ENCODE measurements at regions not wholly inside any gene's neighbourhood (a gene's known extent, or its start where the extent isn't known, plus 50 kb on each side); places are given as distances from the start of the nearest gene placed in this dataset.

DNA sequence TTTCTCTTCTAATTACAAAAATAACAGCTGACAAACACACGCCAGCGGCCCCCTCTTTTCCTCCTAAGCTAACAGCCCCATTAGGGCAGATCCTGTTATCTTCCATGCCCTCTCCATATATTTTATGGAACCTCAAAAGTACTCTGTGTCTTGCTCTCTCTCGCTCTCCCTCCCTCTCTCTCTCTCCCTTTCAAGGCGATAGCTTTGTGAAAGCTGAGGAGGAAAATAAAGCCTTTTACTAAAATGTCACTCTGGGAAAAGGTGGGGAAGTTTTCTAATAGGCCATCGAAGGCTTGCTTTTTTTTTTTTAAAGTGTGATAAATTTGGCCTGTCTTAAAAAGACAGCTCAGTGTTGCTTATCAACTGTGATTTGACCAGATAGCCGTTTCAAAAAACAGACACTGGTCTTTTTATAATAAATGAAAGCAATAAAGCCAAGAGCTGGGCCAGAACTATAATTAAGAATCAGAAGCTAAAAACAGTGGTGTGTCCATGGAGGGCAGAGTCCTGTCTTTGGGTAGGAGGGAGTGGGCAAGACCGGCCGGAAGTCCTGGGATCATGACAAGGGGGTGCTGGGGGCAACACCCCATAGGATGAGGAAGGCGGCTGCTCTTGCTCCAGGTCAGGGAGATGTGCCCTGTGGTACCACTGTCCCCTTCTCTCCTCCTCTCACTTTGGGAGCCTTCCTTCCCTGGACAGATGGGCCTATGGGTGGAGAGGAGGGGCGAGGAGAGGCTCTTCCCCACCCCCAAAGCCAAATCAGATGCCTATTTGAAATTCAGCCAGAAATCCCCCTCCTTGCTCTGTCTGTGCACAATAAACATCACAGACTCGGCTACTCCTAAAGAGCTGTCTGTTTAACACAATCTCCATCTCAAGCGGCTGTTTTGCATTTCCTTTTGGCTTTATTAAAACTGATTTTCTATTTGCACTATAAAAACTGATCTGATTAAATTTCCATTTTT is 267.2 kb downstream of the BUD13 start:
- DNase-seq (ENCODE audit: low spot score): no peak

DNA sequence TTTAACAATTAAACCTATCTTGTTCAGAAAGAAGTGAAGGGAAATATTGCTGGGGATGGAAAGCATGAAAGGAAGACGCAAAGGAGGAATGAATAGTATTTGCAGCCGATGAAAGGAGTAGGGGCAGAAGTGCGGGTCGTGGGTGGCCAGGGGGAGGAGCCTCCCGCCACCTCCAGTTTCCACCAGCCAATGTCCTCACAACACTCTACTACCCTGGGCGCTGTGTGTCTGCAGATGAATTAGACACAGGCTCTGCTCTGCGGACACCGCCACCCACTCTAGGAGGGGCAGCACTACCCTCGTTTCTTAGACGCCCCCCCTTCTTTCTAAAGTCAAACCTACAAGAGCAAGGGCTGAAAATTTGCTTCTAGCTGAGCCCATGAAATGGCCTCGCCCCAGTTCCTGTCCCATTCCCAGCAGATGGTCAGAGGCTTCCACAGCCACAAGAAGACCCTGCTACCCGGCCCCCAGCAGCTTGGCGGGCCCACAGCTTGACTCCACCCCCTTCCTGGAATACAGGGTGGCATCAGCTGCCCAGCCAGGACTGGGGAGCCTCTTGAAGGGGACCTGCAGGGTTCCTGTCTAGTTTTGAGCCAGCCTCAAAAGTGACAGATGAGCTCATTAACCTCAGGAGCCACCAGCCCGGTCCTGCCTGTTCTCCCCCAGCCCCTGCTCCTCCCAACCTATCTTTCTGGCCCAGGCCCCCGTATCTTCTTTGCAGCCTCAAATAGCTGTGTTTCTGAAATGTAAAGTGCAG is 268.1 kb downstream of the BUD13 start:
- DNase-seq (ENCODE audit: low spot score): no peak

DNA sequence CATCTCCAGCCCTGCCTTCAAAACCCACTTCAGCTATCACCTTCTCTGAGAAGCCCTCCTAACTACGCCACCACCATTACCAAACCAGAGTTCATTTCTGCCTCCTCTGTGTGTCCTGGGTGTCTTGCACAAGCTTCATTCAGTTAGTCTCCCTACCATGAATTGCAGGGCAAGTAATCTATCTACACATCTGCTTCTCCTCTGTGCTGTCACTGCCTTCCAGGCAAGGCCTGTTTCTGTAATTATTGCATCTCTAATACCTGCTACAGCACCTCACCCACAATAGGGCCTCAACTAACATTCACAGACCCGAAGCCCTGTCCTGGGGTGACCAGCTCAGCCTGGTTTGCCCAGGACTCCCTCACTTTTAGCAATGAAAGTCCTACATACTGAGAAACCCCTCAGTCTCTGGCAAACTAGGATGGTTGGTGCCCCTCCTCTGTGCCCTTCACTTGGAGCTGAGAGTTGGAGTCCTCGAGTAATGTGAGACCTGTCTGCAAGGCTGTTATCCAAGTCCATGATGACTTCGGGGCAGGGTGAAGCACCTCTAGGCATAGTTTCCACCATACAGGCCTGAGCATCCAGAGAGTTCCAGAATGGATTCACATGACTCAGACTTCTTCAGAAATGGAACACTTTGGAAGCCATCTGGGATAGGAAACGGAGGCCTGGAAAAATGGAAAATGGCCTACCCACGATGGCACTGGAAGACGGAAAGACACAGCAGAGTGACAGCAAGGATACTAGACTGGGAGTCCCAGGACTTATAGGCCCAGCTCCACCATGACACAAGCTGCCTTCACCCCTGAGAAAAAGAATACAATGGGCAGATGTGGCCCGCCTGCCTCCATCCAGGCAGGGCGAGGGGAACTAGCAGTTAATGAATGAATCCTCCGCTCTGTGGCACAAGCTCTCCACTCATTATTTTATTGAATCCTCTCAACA is 269.3 kb downstream of the BUD13 start:
- DNase-seq (ENCODE audit: low spot score): no peak

DNA sequence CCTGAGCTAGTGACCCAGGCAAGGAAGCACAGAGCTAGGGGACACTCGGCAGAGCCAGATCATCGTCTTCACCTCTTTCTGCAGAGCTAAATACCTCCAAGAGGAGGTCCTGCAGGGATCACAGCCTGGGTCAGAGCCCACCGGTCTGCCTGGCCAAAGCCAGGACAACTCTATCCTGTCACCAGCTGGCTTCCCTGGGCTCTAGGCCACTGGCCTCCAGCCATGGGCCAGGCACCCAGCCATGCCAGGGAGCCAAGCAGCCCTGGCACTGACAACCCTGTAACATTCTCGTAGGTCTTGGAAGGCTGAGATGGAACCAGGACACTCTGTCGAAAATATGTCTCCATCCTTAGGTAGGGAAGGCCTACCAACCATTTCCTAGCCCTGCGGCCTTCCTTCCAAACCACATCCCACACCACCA is 270.1 kb downstream of the BUD13 start:
- no peak for DNase-seq (ENCODE audit: low spot score)

DNA sequence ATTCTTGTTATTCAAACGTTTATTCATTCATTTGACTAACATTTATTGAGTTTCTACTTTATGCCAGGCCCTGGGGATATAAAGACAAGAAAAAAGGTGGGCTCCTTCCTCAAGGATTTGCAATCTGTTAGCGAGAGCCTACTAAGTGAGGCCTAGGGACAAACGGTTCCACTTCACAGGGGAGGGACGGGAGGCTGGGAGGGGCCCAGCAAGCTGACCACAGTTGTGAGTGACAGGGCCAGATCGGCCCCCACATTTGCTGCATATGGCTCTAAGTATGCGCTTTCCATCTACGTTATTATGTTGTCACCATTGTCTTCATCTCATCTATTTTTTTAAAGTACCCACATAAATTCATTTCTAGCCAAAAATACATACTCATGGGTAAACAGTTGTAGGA is 271.1 kb downstream of the BUD13 start:
- no peak for DNase-seq (ENCODE audit: low spot score)

DNA sequence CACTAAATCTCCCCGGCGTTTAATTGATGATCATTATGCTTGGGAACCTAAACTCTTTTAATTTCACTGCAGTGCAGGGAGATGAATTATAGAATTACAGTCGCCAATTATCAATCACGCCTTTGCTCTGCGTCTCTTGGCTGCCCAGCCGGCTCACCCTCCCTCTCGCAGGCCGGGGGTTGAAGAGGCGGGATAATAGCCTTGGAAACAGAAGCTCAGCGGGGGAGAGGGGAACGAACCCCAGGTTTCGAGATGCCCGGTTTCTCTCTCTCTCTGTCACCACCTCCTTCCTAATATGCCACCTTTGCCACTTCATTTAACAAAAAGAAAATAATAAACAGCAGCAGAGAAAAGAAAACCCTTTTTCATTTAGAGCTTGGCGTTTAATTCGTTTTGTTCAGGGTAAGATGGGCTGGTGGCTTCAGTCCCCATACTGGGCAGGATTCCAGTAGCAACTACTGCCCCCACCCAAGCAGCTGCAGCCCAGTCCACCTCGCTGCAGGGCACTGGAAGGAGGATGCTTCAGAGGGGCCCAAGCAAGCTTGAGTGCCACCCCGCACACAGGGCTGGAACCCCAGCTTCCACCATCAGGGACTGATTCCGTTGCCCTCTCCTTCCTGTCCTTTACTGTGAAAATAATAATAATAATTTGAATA is 271.7 kb downstream of the BUD13 start:
- DNase-seq (ENCODE audit: low spot score): no peak

DNA sequence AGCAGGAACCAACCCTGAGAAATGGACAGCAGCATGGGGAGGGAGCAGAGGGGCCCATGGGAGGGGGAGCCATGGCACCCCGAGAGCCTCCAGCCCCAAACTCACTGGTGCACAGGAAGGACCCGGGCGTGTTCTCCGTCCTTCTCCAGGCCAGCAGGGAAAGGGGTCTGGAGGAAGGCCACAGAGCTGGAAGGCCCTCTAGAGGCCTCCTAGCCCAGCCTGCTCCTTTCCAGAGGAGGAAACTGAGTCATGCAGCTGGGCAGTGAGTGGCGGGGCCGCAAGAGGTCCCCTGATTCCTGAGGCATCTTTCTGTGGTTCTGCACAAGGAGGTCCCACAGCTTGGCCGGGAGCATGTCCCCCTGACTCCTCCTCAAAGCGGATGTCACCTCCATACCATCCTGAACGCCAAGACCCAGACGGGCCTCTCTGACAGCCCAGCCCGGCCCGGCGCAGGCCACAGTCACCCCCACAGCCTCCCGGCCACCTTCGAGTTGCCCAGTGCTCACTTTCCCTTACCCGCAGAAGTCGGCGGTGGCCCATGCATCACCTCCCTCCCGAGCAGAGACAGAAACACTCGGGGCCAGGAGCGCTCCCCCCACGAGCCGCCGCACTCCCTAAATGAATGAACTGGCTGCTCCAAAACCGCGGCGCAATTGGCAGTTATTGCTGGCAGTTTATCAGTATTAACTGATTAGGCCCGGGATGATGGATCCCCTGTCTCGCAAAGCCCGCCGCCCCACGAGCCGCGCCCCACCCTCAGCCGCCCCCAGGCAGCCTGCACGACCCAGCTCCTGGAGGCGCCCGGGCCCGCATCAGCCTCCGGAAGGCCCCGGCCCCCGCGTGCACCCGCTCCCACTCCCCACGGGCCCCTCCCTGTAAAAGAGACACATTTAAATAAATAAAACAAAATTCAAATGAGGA is 272.5 kb downstream of the BUD13 start:
- DNase-seq (ENCODE audit: low spot score): no peak

DNA sequence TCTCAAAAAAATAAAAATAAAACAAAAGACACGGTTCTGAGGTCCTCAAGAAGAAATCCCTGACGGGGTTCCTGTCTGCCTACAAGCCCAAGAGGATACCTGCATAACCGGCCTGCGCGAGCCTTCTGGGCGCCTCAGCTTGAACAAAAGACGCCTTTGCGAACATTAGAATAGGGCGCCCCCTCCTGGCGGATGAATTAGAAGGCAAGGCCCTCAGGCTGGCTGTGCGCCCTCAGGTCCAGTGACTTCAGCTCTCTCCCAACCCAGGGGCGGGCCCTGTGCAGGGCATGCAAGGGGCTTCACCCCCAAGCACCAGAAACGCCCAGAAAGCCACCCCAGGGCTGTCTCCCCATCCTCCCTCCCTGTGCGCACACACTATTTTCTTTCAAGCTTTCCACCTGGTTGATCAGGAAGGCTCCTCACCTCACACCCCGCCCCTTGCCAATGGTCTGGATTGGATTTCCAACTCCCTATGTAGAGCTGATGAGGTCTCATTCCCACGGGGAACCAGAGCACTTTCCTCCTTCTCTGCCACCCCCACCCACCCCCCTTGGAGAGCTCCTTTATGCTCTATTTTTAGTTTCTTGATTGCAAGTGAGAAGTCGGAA is 273.3 kb downstream of the BUD13 start:
- peak; percentile 55 for DNase-seq (ENCODE audit: low spot score)

DNA sequence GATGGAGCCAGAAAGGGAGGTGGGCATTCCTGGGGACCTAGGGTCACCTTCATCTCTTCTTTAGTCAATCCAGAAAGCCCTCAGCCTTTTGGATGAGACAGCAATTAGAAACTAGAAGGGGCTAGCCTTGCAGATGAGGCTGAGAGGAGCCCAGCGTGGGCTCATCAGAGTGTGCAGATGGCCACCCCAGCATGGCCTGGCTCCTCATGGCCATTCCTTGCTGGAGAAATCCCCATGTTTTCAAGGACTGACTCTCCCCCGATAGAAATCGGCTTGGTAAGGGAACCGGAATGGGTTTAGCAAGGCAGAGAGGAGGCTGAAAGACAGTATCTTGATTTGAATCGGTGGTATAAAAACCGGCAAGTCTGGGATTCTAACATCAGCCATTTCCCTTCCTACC is 274.6 kb downstream of the BUD13 start:
- no peak for DNase-seq (ENCODE audit: low spot score)

DNA sequence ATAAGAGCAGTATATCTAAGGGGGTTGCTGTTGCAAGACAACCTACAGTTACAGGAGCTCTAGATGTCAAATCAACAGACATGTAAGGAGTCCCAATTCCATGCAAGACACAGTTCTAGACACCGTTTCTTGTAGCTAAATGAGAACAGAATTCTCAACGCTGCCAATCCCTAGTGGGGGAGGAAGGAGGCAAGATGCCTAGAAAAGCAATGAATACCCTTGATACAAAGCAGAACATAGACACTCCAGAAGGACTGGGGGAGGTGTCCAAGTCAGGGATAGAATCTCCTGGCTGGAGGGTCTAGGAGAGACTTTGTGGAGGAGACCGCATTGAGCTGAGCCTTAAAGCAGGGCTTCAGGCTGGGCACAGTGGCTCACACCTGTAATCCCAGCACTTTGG is 280.2 kb downstream of the BUD13 start:
- DNase-seq (ENCODE audit: low spot score): no peak

DNA sequence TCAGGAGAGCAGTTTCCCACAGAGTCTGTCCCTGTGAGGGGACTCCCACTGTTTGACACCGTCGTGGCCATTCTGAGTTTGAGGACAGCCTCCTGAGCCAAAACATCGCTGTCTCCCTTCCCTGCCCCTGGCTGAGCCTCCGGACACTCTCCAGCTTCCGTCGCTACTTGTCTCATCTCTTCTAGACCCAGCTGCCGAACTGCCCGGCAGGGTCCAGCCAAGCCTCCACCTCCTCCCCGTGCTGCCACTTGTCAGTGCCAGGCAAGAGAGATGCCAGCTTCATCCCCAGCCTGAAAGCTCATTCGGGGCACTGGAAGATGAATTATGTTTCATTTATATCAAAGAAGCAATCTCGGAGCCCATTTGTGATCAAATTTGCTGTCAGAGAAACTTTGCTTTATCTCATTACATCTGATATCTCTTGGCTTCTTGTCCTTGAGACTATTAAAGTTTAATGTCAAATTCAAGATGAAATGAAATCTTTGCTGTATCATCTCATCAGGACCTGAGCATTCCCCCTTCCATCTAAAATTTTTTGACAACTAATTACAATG is 283.9 kb downstream of the BUD13 start:
- DNase-seq (ENCODE audit: low spot score): no peak

DNA sequence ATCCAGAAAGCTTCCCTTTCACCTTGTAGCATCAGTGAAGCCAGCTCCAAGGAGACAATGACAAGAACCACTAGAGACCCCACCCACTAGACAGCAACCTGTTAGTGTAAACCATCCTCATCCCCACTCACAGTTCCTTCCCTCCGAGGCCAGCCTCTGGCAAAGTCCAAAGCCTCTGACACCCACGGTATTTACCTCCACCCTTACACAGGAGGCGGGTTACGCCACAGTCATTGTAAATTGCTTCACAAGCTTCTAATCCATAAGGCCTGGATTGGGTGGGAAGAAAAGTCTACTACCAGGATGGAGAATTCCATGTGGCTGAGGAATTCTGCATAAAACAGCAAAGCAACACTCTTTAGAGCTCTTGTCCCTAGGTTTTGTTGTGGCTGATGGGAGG is 287.4 kb downstream of the BUD13 start:
- no peak for DNase-seq (ENCODE audit: low spot score)

DNA sequence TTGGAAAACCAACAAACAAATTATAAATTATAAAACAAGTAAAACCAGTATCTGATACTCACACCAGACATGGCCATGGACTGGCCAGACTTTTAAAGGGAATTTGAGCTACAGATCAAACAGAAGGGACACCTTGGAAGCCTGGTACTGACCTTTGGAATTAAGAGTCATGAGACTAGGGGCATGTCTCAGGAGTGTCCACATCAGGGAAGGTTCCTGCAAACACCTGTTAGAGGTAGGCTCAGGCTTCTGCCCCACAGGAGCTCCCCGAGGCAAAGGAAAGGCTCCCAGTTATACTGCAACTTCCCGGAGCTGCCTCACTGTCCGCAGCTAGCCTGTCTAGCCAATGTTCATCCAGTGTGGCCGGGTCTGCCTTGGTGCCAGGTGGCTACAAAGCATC is 290.1 kb downstream of the BUD13 start:
- DNase-seq (ENCODE audit: low spot score): no peak

DNA sequence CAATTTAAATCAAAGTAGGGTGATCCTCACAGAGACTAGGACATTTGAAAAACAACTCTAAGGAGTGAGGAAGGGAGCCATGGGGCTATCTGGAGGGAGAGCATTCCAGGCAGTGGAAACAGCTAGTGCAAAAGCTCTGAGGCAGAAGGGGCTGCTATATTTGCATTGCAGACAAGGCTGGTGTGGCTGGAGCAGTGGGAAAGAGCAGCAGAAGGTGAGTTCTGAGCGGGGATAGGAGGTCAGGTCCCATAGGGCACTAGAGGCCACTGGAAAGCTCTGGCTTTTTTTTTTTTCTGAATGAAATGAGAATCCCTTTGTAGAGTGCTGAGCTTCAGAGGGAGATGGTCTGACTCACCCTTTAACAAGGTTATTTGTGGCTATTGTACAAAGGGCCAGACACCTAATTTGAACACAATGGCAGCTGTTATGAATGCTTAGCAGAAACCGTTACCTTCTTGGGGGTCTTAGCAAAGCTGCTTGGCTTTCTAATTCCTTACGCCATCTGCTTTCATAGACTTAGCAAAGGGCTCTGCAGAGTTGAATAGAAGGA is 291.6 kb downstream of the BUD13 start:
- DNase-seq (ENCODE audit: low spot score): no peak

DNA sequence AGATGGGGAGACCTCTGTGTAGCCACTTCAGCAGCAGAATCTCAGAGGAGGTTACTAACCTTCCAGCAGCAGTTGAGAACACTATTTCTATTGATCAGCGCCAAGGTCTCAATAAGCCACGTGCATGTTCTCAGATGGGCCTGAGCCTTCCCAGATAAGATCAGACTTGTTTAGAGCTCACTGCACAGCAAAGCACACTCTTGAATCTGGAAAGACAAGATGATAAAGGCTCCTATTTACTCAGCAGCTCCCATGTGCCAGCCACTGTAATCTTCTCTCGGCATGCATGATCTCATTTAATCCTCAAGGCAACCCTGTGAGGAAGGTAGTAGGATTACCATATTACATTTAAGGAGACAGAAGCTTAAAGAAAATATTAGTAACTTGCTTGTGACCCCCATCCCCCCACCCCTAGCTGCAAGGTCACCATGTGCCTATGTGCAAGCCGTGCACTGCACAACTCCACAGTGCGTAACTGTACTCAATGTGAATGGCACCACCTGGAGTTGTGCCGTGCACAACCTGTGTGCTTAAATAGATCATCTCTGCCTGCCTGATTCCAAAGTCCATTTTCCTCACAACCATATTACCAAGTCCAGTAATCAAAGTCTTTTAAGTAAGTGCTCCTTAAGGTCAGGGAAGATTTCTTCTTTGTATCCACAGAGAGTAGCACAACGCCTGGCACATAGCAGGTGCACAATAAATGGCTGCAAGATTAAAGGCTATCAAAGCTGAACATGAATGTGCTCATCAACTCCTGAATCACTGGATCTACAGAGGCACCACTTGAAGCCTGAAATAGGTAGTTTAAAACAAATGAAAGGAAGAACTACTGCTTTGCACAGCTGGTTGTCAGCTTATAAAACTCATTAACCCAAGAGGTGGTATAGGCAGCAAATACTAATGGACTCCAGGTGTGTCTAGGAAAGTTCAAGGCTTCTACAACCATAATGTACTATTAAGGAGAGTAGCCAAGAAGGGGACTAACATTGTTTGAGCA is 293.8 kb downstream of the BUD13 start:
- no peak for DNase-seq (ENCODE audit: low spot score)

DNA sequence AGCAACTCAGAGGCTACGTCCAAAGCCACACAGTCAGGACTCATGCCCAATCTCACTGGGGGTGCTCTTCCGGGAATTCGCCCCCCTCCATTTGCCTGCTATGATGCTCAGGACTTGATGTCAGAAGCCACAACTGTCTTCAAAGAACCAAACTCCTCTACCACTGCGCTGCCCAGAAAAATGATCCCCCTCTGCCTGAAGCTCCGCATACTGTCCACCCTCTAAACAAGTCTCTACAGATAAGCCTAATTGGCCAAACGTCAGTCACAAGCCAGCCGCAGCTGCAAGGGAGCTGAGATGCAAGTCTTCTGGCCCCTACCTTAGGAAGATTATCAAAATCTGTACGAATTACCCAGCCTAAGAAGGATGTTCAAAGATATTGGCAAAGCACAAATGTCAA is 294.6 kb downstream of the BUD13 start:
- DNase-seq (ENCODE audit: low spot score): no peak

DNA sequence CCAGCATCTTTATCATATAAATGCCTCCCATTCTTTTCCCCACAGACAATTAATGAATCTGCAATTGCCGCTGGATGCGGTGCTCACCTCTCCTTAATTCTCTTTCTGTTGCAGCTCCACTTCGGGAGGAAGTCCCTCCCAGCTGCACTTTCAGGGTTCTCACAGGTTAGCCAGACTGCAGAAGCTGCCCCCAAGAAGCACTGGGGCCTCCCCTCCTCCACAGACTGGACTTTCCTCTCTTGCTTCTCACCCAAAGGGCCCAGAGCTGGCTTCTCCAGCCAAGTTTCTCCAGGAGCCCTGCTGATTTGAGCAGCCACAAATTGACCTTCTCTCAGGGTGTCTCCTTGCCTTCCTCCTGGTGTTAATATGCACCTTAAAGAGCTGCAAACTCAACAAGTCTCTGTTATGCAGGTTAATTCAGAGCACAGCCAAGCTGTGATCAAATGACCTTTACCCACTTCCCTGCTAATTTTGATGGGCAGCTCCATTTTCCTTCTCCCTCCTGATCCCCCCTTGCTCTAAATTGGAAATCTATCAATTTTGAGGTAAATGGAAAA is 298.9 kb downstream of the BUD13 start:
- DNase-seq (ENCODE audit: low spot score): no peak

Data from GM03348 (cell line).